PFSK-1 (cell line): ENCODE measurements at regions not wholly inside any gene's neighbourhood (a gene's known extent, or its start where the extent isn't known, plus 50 kb on each side); places are given as distances from the start of the nearest gene placed in this dataset.

Source experiments
- FOXP2 ChIP-seq: optimal IDR thresholded peaks from 2 replicates; pipeline ENCODE3; 2011; ENCODE audit warnings: borderline replicate concordance, control low read depth, inconsistent platforms; ENCODE audit not compliant: insufficient read depth; ENCODE audit errors: extremely low read length, extremely low read depth
- POLR2AphosphoS5 ChIP-seq: IDR thresholded peaks from 2 replicates; pipeline ENCODE4 v1.6.1; 2012; ENCODE audit warnings: low read depth, mild to moderate bottlenecking, control low read depth, low read length, moderate library complexity
- SIN3A ChIP-seq: IDR thresholded peaks from 2 replicates; pipeline ENCODE4 v1.6.1; 2012; ENCODE audit warnings: mild to moderate bottlenecking, low read length, moderate library complexity, borderline replicate concordance; ENCODE audit not compliant: insufficient read depth
- TAF1 ChIP-seq: IDR thresholded peaks from 2 replicates; pipeline ENCODE4 v1.6.1; 2012; ENCODE audit warnings: low read length, control low read depth, borderline replicate concordance; ENCODE audit not compliant: insufficient read depth
- TF ChIP-seq, protein P1 (sequence below), 2 experiments: IDR thresholded peaks; 2 replicates each; pipeline versions ENCODE4 v1.6.1 to v1.8.0; 2011 to 2012; ENCODE audit warnings: low read depth in 2 of 2, low read length in 2 of 2, control low read depth in 1 of 2, inconsistent platforms in 1 of 2, mild to moderate bottlenecking in 1 of 2, moderate library complexity in 1 of 2; ENCODE audit not compliant: insufficient read depth in 1 of 2

DNA sequence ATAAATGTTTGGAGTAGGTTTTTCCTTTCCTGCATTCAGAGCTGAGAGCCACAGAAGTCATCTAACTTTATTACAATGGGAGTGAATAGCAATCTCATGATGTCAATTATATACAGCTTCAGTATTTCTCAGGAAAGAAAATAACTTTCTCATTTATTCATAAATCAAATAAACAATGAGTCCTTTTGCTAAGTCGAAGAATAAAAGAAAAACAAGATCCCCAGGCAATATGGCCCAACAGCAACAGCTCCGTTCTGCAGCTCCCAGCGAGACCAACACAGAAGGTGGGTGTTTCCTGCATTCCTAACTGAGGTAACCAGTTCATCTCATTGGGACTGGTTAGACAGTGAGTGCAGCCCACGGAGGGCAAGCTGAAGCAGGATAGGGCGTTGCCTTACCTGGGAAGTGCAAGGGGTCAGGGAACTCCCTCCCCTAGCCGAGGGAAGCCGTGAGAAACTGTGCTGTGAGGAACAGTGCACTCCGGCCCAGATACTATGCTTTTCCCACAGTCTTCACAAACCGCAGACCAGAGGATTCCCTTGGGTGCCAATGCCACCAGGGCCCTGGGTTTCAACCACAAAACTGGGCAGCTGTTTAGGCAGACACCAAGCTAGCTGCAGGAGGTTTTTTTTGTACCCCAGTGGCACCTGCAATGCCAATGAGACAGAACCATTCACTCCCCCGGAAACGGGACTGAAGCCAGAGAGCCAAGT, 128.2 kb downstream of the SLITRK1 start:
- no peak for TF ChIP-seq FOXP2
- TF ChIP-seq POLR2AphosphoS5, result no peak
- no peak for TF ChIP-seq TAF1
- TF ChIP-seq, protein P1, sequence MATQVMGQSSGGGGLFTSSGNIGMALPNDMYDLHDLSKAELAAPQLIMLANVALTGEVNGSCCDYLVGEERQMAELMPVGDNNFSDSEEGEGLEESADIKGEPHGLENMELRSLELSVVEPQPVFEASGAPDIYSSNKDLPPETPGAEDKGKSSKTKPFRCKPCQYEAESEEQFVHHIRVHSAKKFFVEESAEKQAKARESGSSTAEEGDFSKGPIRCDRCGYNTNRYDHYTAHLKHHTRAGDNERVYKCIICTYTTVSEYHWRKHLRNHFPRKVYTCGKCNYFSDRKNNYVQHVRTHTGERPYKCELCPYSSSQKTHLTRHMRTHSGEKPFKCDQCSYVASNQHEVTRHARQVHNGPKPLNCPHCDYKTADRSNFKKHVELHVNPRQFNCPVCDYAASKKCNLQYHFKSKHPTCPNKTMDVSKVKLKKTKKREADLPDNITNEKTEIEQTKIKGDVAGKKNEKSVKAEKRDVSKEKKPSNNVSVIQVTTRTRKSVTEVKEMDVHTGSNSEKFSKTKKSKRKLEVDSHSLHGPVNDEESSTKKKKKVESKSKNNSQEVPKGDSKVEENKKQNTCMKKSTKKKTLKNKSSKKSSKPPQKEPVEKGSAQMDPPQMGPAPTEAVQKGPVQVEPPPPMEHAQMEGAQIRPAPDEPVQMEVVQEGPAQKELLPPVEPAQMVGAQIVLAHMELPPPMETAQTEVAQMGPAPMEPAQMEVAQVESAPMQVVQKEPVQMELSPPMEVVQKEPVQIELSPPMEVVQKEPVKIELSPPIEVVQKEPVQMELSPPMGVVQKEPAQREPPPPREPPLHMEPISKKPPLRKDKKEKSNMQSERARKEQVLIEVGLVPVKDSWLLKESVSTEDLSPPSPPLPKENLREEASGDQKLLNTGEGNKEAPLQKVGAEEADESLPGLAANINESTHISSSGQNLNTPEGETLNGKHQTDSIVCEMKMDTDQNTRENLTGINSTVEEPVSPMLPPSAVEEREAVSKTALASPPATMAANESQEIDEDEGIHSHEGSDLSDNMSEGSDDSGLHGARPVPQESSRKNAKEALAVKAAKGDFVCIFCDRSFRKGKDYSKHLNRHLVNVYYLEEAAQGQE (IDR thresholded peaks at IDR 0.05; ENCODE audit: insufficient read depth in 1 of 2, low read depth in 2 of 2, low read length in 2 of 2), result no peak
- TF ChIP-seq SIN3A, result no peak

DNA sequence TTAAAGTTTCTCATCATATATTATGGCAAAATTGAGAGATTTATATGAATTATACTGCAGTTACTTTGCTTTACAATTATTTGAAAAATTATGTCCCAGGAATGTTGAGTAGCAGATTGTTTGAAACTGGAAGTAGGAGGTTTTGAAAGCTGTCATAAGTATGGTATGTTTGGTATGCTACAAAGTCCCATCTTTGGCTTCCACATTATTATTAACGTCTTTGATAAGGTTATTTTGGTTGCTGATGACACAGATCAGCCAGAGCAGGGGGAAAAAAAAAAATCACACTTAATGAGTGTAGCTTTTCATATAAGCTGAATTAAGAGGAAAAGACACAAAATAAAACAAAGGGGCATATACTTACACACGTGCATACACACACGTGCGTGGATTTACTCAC, 130.1 kb downstream of the SLITRK1 start:
- TF ChIP-seq TAF1, result no peak
- no peak for TF ChIP-seq SIN3A
- TF ChIP-seq, protein P1 (IDR thresholded peaks at IDR 0.05; ENCODE audit: insufficient read depth in 1 of 2, low read depth in 2 of 2, low read length in 2 of 2), result no peak
- no peak for TF ChIP-seq POLR2AphosphoS5
- TF ChIP-seq FOXP2, result no peak

DNA sequence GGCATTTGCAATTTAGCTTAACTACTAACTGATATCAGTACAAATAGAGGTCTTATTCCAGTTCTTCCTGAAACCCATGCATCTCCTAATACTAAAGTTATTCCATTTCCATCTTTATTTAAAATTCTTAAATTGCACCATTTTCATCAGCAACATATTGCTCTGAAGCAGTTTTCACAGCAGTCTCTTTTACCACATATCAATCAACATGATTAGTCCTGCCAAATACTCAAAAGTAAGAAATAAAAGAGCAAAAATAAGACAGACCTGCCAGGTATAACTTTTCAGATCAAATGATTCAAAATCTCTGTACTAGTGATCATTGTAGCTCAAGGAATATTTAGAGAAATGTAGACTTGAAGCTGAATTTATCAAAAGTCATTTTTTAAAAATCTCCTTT, 141.7 kb downstream of the SLITRK1 start:
- no peak for TF ChIP-seq FOXP2
- TF ChIP-seq, protein P1 (IDR thresholded peaks at IDR 0.05; ENCODE audit: insufficient read depth in 1 of 2, low read depth in 2 of 2, low read length in 2 of 2), result no peak
- TF ChIP-seq POLR2AphosphoS5, result no peak
- TF ChIP-seq SIN3A, result no peak
- no peak for TF ChIP-seq TAF1

DNA sequence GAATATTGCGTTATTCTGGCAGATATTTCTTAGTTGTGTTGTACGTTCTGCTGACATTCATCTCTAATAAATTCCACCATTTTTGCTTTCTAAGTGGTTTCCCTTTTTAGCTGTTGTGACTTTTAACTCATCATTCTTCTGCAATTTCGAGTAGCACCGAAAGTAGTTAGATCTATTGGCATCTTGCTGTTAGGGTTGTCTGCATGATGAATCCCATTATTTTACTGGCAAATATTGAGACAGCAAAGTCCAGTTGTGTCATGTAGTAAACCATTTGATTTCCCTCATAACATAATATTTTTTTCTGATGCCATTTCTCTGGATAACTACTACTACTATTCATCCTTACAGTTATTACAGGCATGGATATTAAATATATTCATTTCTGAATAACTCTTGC, 143.9 kb downstream of the SLITRK1 start:
- TF ChIP-seq TAF1 (no peak), SIN3A (no peak), POLR2AphosphoS5 (no peak), FOXP2 (no peak)
- TF ChIP-seq, protein P1 (IDR thresholded peaks at IDR 0.05; ENCODE audit: insufficient read depth in 1 of 2, low read depth in 2 of 2, low read length in 2 of 2), result no peak
